GM23338 (cell line): ENCODE measurements at regions not wholly inside any gene's neighbourhood (a gene's known extent, or its start where the extent isn't known, plus 50 kb on each side); places are given as distances from the start of the nearest gene placed in this dataset.

Experiments
- ATAC-seq: fragments of 200-7000 bp; cut with Tn5 transposase; 3 replicates; pipeline ENCODE4 v1.9.1; 2020
- DNase-seq: peaks from one replicate; pipeline ENCODE4 v3.0.0-alpha.2; 2015; ENCODE audit warnings: low spot score
- H2AFZ ChIP-seq: fragments of 200-600 bp; sonication (generic); 2 replicates; pipeline ENCODE4 v1.8.0; 2016; ENCODE audit warnings: antibody characterized with exemption, mild to moderate bottlenecking, moderate library complexity
- H3F3A ChIP-seq: fragments of 200-600 bp; sonication (generic); replicated peaks from 2 replicates; pipeline ENCODE4 v1.8.0; 2017; ENCODE audit warnings: antibody characterized with exemption, mixed run types, low read depth
- H3K27ac ChIP-seq: fragments of 200-600 bp; sonication (generic); 2 replicates; pipeline ENCODE4 v1.6.1; 2016; ENCODE audit warnings: low read depth
- H3K27me3 ChIP-seq: fragments of 200-600 bp; sonication (generic); 2 replicates; pipeline ENCODE4 v1.8.0; 2016; ENCODE audit warnings: mild to moderate bottlenecking, mixed run types, moderate library complexity; ENCODE audit not compliant: insufficient read depth
- H3K36me3 ChIP-seq: fragments of 200-600 bp; sonication (generic); 2 replicates; pipeline ENCODE4 v1.8.0; 2016; ENCODE audit warnings: mild to moderate bottlenecking; ENCODE audit not compliant: insufficient read depth
- H3K4me1 ChIP-seq: fragments of 200-600 bp; sonication (generic); 2 replicates; pipeline ENCODE4 v1.8.0; 2016; ENCODE audit warnings: mild to moderate bottlenecking, moderate library complexity; ENCODE audit not compliant: insufficient read depth
- H3K4me2 ChIP-seq: fragments of 200-600 bp; sonication (generic); 2 replicates; pipeline ENCODE4 v1.7.1; 2017; ENCODE audit warnings: mixed run types
- H3K4me3 ChIP-seq: fragments of 200-600 bp; sonication (generic); 2 replicates; pipeline ENCODE4 v1.6.1; 2016; ENCODE audit warnings: mixed run types
- H3K79me2 ChIP-seq: fragments of 200-600 bp; sonication (generic); replicated peaks from 2 replicates; pipeline ENCODE4 v1.8.0; 2017; ENCODE audit warnings: mild to moderate bottlenecking; ENCODE audit not compliant: insufficient read depth
- H3K9me2 ChIP-seq: fragments of 200-600 bp; sonication (generic); 2 replicates; pipeline ENCODE4 v1.8.0; 2017; ENCODE audit not compliant: insufficient read depth
- H4K20me1 ChIP-seq: fragments of 200-600 bp; sonication (generic); replicated peaks from 2 replicates; pipeline ENCODE4 v1.8.0; 2017; ENCODE audit warnings: mild to moderate bottlenecking; ENCODE audit not compliant: insufficient read depth
- H3K27ac Mint-ChIP-seq: 2 replicates; pipeline ENCODE4 v1.8.0; 2020; ENCODE audit warnings: inconsistent platforms, mild to moderate bottlenecking, moderate library complexity, mixed read lengths
- H3K27me3 Mint-ChIP-seq: 3 replicates; pipeline ENCODE4 v1.8.0; 2022; ENCODE audit warnings: low read depth, mild to moderate bottlenecking, moderate library complexity, mixed read lengths, inconsistent platforms; ENCODE audit not compliant: insufficient read depth, poor library complexity
- H3K36me3 Mint-ChIP-seq: 3 replicates; pipeline ENCODE4 v1.8.0; 2021; ENCODE audit warnings: low read depth, mild to moderate bottlenecking, inconsistent platforms, moderate library complexity, mixed read lengths
- H3K4me1 Mint-ChIP-seq: 3 replicates; pipeline ENCODE4 v1.8.0; 2020; ENCODE audit warnings: mild to moderate bottlenecking, inconsistent platforms, mixed read lengths
- H3K4me3 Mint-ChIP-seq: 3 replicates; pipeline ENCODE4 v1.8.0; 2021; ENCODE audit warnings: moderate library complexity, mild to moderate bottlenecking, inconsistent platforms, mixed read lengths
- H3K9me3 Mint-ChIP-seq: 3 replicates; pipeline ENCODE4 v1.8.0; 2020; ENCODE audit warnings: moderate library complexity, mild to moderate bottlenecking, inconsistent platforms, mixed read lengths
- CREB1 ChIP-seq: fragments of 250-450 bp; sonication (Bioruptor Pico); IDR thresholded peaks from 2 replicates; pipeline ENCODE4 v1.5.0; 2020; ENCODE audit warnings: low read depth, mild to moderate bottlenecking, moderate library complexity
- ETS1 ChIP-seq: IDR thresholded peaks from 2 replicates; pipeline ENCODE4 v1.6.1; 2016; ENCODE audit warnings: antibody characterized with exemption
- EZH2phosphoT487 ChIP-seq: fragments of 200-600 bp; sonication (generic); IDR thresholded peaks from one replicate; pipeline ENCODE4 v1.8.1; 2018; ENCODE audit warnings: antibody characterized with exemption; ENCODE audit not compliant: unreplicated experiment
- JUNB ChIP-seq: IDR thresholded peaks from one replicate; pipeline ENCODE4 v1.6.1; 2016; ENCODE audit warnings: antibody characterized with exemption; ENCODE audit not compliant: unreplicated experiment
- POLR2AphosphoS5 ChIP-seq: IDR thresholded peaks from 2 replicates; pipeline ENCODE4 v1.6.1; 2016; ENCODE audit warnings: antibody characterized with exemption, low read depth
- STAT1 ChIP-seq: IDR thresholded peaks from one replicate; pipeline ENCODE4 v1.6.1; 2016; ENCODE audit warnings: antibody characterized with exemption; ENCODE audit not compliant: unreplicated experiment
- ZNF331 ChIP-seq: fragments of 250-450 bp; sonication (Bioruptor Pico); IDR thresholded peaks from 2 replicates; pipeline ENCODE4 v1.5.0; 2020; ENCODE audit warnings: low read depth, mild to moderate bottlenecking, moderate library complexity
- ZNF462 ChIP-seq: fragments of 250-450 bp; sonication (Bioruptor Pico); IDR thresholded peaks from 2 replicates; pipeline ENCODE4 v1.5.0; 2020; ENCODE audit warnings: mild to moderate bottlenecking, moderate library complexity

GRCh38 chr11:114815761-114816160, 137.4 kb downstream of the NXPE2 start:
- H3K4me3 Mint-ChIP-seq, result no peak overlapping the region
- no peak overlapping the region for H3K27ac Mint-ChIP-seq
- H3K4me3 ChIP-seq, result no peak overlapping the region
- H3K9me2 ChIP-seq, result 0 out of 2 replicates have a peak, but pooled peaks cover 3% of the 10 kb centered on the region
- DNase-seq, result no peak
- H3K79me2 ChIP-seq, result no peaks in the 10 kb centered on the region
- H3K4me1 Mint-ChIP-seq, result peaks cover 6% of the 10 kb centered on the region
- H3K4me2 ChIP-seq, result no peak overlapping the region
- H3K36me3 ChIP-seq, result no peaks in the 10 kb centered on the region
- no peak overlapping the region for H3K27ac ChIP-seq
- no peak for ATAC-seq
- no peaks in the 10 kb centered on the region for H3K27me3 Mint-ChIP-seq
- H3K4me1 ChIP-seq, result peaks cover 10% of the 10 kb centered on the region
- TF ChIP-seq STAT1 (no peak), ETS1 (no peak), JUNB (no peak), CREB1 (CRISPR knock-in tag) (no peak), EZH2phosphoT487 (no peak), ZNF331 (CRISPR knock-in tag) (no peak), POLR2AphosphoS5 (no peak), ZNF462 (no peak)
- H3K27me3 ChIP-seq, result no peaks in the 10 kb centered on the region
- H3K36me3 Mint-ChIP-seq, result no peaks in the 10 kb centered on the region
- no peaks in the 10 kb centered on the region for H4K20me1 ChIP-seq
- no peak overlapping the region for H2AFZ ChIP-seq
- no peaks in the 10 kb centered on the region for H3F3A ChIP-seq
- H3K9me3 Mint-ChIP-seq, result no peaks in the 10 kb centered on the region
